RPMI8226 (cell line): ENCODE measurements at regions not wholly inside any gene's neighbourhood (a gene's known extent, or its start where the extent isn't known, plus 50 kb on each side); places are given as distances from the start of the nearest gene placed in this dataset.

ENCODE experiments used
- DNase-seq: peaks from one replicate; pipeline ENCODE4 v3.0.0-alpha.2; 2015

DNA sequence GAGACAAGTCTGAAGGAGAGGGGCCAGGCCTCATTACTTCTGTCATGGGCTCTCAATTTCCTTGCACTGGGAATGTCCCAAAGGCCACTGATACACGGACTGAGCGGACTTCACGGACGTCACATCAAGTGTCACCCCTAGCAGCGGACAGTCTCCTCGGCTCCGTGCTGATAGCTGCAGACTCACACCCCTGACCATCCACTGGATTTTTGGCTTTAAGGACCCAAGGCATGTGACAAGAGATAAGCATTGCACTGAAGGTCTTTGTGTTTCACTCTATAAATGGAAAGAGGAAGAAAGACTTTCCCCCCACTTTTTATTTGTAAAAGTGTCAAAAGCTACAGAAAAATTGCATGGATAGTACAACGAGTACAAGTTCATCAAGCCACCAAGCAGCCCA lies 200.4 kb upstream of the FGGY start:
- DNase-seq, result no peak

GRCh38 chr1:59098655-59099054 lies 198.2 kb upstream of the FGGY start:
- no peak for DNase-seq

DNA sequence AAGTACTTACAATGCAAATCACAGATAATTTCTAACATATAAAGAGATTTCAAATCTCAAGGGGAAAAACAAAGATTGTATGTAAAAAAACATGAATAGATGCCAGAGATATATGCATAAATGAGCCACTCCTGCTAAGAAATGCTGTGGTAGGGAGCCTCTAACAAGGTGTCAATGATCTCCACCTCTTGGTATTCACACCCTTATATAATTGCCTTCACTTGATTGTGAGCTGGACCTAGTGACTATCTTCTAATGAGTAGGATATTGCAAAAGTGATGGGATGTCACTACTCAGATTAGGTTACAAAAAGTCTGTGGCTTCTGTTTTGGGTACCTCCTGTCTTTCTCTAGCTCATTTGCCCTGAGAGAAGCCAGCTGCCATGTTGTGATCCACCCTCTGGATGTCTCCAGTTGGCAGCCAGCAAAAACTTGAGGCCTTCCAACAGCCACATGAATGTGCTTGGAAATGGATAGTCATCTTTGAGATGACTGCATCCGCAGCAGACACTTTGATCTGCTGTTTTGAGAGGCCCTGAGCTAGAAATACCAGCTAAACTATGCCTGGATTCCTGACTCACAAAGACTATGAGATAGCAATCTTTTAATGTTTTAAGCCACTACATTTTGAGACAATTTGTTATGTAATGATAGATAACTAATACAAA lies 196.1 kb upstream of the FGGY start:
- no peak for DNase-seq

GRCh38 chr1:59101518-59101917 lies 195.4 kb upstream of the FGGY start:
- no peak for DNase-seq

GRCh38 chr1:59103457-59103856 lies 193.4 kb upstream of the FGGY start:
- no peak for DNase-seq

GRCh38 chr1:59104191-59104760 lies 192.6 kb upstream of the FGGY start:
- no peak for DNase-seq

DNA sequence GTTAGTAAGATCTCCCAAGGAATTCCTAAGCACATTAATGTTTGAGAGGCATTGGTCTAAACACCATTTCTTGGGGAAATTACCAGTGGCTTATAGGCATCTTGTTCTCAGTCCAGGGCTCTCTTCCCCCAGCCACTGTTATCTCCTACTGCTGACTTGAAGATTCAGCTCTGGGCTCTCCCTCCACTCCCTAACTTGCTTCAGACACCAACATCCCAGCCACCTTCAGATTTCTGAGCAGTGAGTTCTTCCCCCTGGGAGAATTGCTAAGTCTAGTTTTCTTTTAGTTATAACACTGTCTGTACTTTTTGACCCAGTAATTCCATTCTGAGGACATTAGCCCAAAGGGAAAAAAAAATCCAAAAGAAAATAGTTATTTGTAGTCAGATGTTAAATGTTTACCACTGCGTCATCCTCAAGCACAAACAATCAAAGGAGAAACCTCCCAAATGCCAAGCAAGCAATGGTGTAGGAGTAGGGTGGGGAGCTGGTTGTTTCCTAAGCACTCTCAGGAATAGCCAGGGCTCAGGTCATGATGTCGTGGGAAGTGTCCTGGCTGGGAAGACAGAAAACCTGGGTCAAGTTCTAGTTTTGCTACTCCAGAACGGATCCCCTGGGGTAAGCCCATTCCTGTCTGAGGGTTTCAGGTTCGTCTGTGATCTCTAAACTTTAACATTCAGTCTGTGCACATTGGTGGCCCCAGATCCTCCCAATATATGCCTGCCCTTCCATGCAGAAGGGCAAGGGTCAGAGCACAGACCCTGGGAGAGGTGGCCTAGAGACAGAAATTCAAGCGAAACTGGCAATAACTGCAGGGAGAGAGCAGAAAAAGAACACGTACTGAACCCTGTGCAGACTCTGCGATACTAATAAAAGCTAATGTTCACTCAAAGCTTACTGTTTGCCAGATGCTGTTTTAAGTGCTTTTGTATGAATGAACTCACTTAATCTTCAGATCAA lies 191.1 kb upstream of the FGGY start:
- DNase-seq, result no peak

DNA sequence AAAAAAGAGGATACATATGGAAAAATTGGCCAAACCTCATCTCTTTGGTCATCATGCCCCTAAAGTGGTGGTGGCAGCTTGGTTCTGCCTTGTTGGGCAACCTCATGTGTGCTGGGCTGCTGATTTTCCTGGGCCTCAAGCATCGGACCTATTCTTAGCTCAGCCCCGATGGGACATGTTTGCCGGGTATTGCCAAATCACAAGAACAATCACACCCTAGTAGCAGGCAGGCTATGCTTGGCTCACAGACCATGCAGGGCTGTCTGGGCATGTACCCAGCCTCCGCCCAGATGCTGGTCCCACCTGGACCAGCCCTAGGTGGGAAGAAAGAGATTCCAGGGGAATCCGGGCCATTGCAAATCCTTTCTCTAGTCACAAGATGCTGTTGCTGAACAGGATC lies 189.4 kb upstream of the FGGY start:
- no peak for DNase-seq

- DNase-seq, result peak; percentile 9
These were observed 189.0 kb upstream of the FGGY start for GRCh38 chr1:59107916-59108315.

GRCh38 chr1:59108481-59109317 lies 188.2 kb upstream of the FGGY start:
- DNase-seq, result no peak

GRCh38 chr1:59110271-59110670 lies 186.6 kb upstream of the FGGY start:
- no peak for DNase-seq

GRCh38 chr1:59113876-59114457 lies 182.9 kb upstream of the FGGY start:
- no peak for DNase-seq

DNA sequence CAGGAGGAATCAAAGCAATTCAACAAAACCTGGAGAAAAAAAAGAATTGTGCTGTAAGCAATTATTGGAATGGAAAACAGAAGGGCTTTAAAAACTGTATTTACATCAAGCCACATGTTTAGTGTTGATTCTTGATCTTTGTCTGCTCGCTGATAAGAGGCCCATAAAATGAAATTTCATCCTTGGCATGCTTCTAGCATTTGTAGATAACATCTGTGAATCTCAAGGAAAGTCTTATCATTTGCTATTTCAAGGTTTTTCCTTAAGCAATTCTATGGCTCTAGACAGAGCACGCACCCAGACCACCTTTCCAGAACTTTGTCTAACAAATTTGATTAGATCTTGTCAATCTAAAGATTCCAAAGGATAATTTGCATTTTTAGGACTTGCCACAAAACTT lies 181.0 kb upstream of the FGGY start:
- no peak for DNase-seq

DNA sequence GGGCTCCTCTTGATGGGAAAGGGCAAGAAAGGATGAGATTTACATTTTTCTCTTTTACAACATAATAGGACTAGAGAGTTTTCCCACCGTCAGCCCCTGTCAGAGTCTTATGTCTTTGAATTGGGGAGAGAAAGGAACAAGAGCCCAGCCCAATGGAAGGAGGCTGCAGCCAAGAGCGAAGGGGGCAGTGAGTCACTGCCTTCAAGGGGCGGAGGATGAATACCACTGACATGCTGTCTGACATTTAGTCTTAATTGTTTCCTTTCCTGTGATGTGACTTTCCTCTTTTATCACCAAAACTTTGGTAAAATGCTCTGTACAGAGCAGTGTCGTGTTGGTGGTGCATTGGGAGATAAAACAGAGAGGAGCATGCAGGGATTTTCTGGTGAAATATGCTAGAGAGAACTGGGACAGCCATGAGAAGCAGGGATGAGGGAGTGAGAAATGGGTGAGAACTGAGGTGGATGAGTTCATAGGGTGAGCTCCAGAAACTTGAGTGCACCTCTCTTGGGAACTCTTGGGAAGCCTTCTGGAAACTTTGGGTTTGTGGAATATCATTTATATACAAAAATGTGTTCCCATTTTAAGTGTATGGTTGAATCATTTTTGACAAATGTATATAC lies 179.9 kb upstream of the FGGY start:
- no peak for DNase-seq

GRCh38 chr1:59122527-59122926 lies 174.4 kb upstream of the FGGY start:
- no peak for DNase-seq

DNA sequence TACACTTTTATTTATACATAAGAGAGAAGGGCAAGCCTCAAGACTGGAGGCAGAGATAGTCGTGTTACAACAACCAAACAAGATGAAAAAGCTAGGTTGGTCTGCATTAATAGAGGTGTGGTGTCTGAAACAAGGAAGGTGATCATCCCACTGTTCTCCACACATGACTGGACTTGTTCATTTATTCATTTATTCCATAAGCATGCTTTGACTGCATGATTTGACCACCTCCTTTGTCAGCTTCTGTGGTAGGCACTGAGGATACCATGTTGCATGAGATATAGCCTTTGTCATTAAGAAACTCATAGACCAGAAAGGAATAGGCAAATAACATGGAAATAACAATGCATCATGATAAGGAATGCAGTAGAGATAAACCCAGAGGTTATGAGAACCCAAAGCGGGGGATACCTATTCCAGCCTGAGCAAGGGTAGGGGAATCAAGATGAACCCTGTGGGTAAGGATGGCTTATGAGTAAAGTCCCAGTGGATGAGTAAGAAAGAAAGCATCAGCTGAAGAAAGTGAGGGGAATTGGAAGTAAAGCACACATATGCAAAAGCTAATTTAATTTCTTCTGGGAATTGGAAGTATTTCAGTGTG lies 173.7 kb upstream of the FGGY start:
- no peak for DNase-seq

DNA sequence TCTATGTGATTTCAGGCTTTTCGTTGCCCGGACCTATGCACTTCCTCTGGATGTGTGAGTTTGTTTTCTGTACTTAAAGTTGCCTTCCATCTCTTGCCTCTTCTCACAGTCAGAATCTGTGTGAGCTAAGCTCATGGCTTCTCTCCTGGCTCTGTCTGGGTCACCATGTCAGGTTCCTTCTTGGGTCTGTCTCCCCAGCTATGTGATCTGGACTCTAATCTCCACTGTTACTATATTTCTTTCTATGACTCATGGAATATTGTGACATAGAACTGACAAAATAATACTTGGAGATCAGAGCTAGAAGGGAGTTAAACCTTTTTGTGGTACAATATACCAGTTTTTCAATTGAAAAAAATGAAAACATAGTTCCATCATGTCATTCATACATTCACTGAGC lies 172.7 kb upstream of the FGGY start:
- no peak for DNase-seq

- no peak for DNase-seq
These were observed 171.7 kb upstream of the FGGY start for GRCh38 chr1:59125154-59125553.

DNA sequence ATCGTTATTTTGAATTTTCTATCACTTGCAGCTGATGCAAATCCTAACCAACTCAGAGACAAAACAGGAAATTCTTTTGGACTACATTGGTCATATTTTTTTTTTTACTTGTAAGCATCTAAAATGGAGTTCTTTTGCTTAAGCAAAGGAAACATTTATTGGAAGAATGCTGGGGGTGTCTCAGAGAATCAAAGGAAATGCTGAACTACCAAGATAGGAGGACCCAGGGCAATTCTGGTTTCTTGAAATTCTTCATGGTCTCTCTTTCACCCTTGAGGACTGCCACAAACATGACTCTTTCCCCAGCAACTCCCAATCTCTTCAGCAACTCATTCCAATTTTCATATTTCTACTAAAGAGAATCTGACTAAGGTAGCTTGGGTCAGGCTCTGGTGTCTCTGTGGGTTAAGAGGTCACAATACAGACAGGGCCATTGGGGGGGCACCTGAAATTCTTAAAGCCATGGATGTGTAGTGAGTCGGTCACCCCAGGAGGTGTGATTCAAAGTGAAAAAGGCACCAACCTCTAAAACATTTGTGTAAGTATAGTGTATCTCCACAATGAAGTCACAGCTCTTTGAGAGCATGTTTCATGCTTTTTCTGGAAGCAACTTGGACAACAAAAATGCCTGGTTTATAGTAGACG lies 171.1 kb upstream of the FGGY start:
- DNase-seq, result no peak

- DNase-seq, result no peak
These were observed 170.5 kb upstream of the FGGY start for GRCh38 chr1:59126366-59126765.

GRCh38 chr1:59128239-59128736 lies 168.6 kb upstream of the FGGY start:
- DNase-seq, result no peak
